WTC11 (cell line): ENCODE measurements at regions not wholly inside any gene's neighbourhood (a gene's known extent, or its start where the extent isn't known, plus 50 kb on each side); places are given as distances from the start of the nearest gene placed in this dataset.

Source experiments
- ATAC-seq: fragments of 200-7000 bp; cut with Tn5 transposase; 2 replicates; pipeline ENCODE4 v1.10.0; 2021; ENCODE audit warnings: mild to moderate bottlenecking, moderate library complexity
- CTCF ChIA-PET: fragments of 300-600 bp; sonication (Branson Sonifier 250); formaldehyde crosslinking; loops from one replicate; lab custom pipeline; 2021; ENCODE audit warnings: antibody characterized with exemption; lab: Charles Lee
- POLR2A ChIA-PET: fragments of 350-600 bp; sonication (Branson Sonifier 250); formaldehyde crosslinking; loops from one replicate; lab custom pipeline; 2021; ENCODE audit warnings: antibody characterized with exemption; lab: Charles Lee
- DNase-seq: peaks from one replicate; pipeline ENCODE4 v3.0.0; 2021; ENCODE audit warnings: low spot score
- H3K27ac Mint-ChIP-seq: 2 replicates; pipeline ENCODE4 v1.8.0; 2021; ENCODE audit warnings: mixed read lengths
- H3K27me3 Mint-ChIP-seq: 2 replicates; pipeline ENCODE4 v1.8.0; 2021; ENCODE audit warnings: low read depth, mild to moderate bottlenecking, moderate library complexity, mixed read lengths
- H3K36me3 Mint-ChIP-seq: 2 replicates; pipeline ENCODE4 v1.8.0; 2021; ENCODE audit warnings: mixed read lengths
- H3K4me1 Mint-ChIP-seq: 2 replicates; pipeline ENCODE4 v1.8.0; 2022; ENCODE audit warnings: mixed read lengths
- H3K4me3 Mint-ChIP-seq: 2 replicates; pipeline ENCODE4 v1.8.0; 2021; ENCODE audit warnings: mild to moderate bottlenecking, moderate library complexity, mixed read lengths
- H3K9me3 Mint-ChIP-seq: 2 replicates; pipeline ENCODE4 v1.8.0; 2021; ENCODE audit warnings: mixed read lengths
- CBFB ChIP-seq: sonication (generic); formaldehyde crosslinking; IDR thresholded peaks from 2 replicates; pipeline ENCODE4 v1.8.1; 2022; ENCODE audit warnings: mild to moderate bottlenecking, low read depth, missing genetic modification reagents
- CREB1 ChIP-seq: sonication (generic); formaldehyde crosslinking; IDR thresholded peaks from 2 replicates; pipeline ENCODE4 v1.8.0; 2023; ENCODE audit warnings: mild to moderate bottlenecking, missing genetic modification reagents
- ETV6 ChIP-seq: sonication (generic); formaldehyde crosslinking; IDR thresholded peaks from 2 replicates; pipeline ENCODE4 v1.8.1; 2022; ENCODE audit warnings: mild to moderate bottlenecking, missing genetic modification reagents
- GABPB1 ChIP-seq: sonication (generic); formaldehyde crosslinking; IDR thresholded peaks from 2 replicates; pipeline ENCODE4 v1.8.1; 2023; ENCODE audit warnings: mild to moderate bottlenecking, missing genetic modification reagents
- KAT7 ChIP-seq: sonication (generic); formaldehyde crosslinking; IDR thresholded peaks from 2 replicates; pipeline ENCODE4 v1.8.1; 2023; ENCODE audit warnings: missing genetic modification reagents, mild to moderate bottlenecking, borderline replicate concordance
- NFYB ChIP-seq: sonication (generic); formaldehyde crosslinking; conservative IDR thresholded peaks from 2 replicates; pipeline ENCODE4 v1.8.0; 2022; ENCODE audit warnings: low read depth, missing genetic modification reagents
- NR1H2 ChIP-seq: sonication (generic); formaldehyde crosslinking; IDR thresholded peaks from 2 replicates; pipeline ENCODE4 v1.9.0; 2021; ENCODE audit warnings: mild to moderate bottlenecking, moderate library complexity, missing genetic modification reagents
- RORB ChIP-seq: fragments of 250-450 bp; sonication (Bioruptor Pico); IDR thresholded peaks from 2 replicates; pipeline ENCODE4 v1.9.0; 2021; ENCODE audit warnings: mild to moderate bottlenecking
- SMAD4 ChIP-seq: sonication (generic); formaldehyde crosslinking; IDR thresholded peaks from 2 replicates; pipeline ENCODE4 v1.8.0; 2022; ENCODE audit warnings: mild to moderate bottlenecking, missing genetic modification reagents
- SOX15 ChIP-seq: fragments of 250-450 bp; sonication (Bioruptor Pico); IDR thresholded peaks from 2 replicates; pipeline ENCODE4 v1.9.0; 2021; ENCODE audit warnings: mild to moderate bottlenecking
- TEAD4 ChIP-seq: sonication (generic); formaldehyde crosslinking; IDR thresholded peaks from 2 replicates; pipeline ENCODE4 v1.8.0; 2022; ENCODE audit warnings: mild to moderate bottlenecking, missing genetic modification reagents
- ZNF219 ChIP-seq: sonication (generic); formaldehyde crosslinking; IDR thresholded peaks from 2 replicates; pipeline ENCODE4 v1.8.0; 2023; ENCODE audit warnings: missing genetic modification reagents, mild to moderate bottlenecking, borderline replicate concordance
- ZNF263 ChIP-seq: sonication (generic); formaldehyde crosslinking; IDR thresholded peaks from 2 replicates; pipeline ENCODE4 v1.8.1; 2022; ENCODE audit warnings: low read depth, mild to moderate bottlenecking, moderate library complexity, missing genetic modification reagents
- TF ChIP-seq, protein P1 (sequence below): sonication (generic); formaldehyde crosslinking; conservative IDR thresholded peaks from 2 replicates; pipeline ENCODE4 v1.8.1; 2023; ENCODE audit warnings: mild to moderate bottlenecking, low read depth, missing genetic modification reagents, moderate library complexity
- TF ChIP-seq, protein P2 (sequence below): fragments of 250-450 bp; sonication (Bioruptor Pico); IDR thresholded peaks from 2 replicates; pipeline ENCODE4 v1.9.0; 2021; ENCODE audit warnings: moderate library complexity, mild to moderate bottlenecking, inconsistent platforms, borderline replicate concordance
- TF ChIP-seq, protein P3 (sequence below): fragments of 250-450 bp; sonication (Bioruptor Pico); IDR thresholded peaks from 2 replicates; pipeline ENCODE4 v1.9.0; 2021; ENCODE audit warnings: mild to moderate bottlenecking, borderline replicate concordance
- TF ChIP-seq, protein P4 (sequence below): sonication (generic); formaldehyde crosslinking; IDR thresholded peaks from 2 replicates; pipeline ENCODE4 v1.8.1; 2023; ENCODE audit warnings: mild to moderate bottlenecking, missing genetic modification reagents, borderline replicate concordance
- TF ChIP-seq, protein P5 (sequence below): sonication (generic); formaldehyde crosslinking; IDR thresholded peaks from 2 replicates; pipeline ENCODE4 v1.8.1; 2023; ENCODE audit warnings: mild to moderate bottlenecking, missing genetic modification reagents, moderate library complexity

DNA sequence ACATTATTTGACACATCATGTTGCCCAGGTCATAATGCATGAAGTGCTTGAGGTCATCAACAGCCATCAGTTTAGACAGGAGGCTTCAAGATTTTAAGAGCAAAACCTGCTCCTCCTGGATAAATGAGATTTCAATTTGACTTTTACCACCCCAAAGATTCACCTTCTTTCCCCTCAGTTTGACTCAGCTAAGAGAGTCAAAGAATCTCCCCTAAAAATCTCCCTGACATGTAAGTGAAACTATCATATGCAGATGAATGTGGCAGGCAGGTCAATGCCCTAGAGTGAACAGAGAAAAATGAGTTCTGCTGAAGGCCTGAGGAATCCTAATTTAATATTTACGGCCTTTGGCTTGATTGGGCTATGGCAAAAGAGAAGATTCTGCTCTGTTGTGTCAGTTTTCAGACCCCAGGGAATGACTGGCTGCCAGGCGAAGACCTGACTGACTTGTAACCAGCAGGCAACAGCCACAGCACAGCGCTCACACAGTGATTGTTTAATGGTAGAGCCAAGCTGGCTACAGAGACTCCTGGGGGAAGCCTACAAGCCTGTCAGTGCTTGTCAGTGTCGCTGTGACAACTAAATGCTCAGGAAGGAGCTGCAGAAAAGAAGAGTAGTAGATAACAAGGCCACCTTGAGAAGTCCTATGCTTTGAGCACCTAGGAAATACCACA lies 491.2 kb upstream of the LRRC4C start (continued):
- TF ChIP-seq ZNF263 (CRISPR knock-in tag), result no peak
- TF ChIP-seq, protein P1, sequence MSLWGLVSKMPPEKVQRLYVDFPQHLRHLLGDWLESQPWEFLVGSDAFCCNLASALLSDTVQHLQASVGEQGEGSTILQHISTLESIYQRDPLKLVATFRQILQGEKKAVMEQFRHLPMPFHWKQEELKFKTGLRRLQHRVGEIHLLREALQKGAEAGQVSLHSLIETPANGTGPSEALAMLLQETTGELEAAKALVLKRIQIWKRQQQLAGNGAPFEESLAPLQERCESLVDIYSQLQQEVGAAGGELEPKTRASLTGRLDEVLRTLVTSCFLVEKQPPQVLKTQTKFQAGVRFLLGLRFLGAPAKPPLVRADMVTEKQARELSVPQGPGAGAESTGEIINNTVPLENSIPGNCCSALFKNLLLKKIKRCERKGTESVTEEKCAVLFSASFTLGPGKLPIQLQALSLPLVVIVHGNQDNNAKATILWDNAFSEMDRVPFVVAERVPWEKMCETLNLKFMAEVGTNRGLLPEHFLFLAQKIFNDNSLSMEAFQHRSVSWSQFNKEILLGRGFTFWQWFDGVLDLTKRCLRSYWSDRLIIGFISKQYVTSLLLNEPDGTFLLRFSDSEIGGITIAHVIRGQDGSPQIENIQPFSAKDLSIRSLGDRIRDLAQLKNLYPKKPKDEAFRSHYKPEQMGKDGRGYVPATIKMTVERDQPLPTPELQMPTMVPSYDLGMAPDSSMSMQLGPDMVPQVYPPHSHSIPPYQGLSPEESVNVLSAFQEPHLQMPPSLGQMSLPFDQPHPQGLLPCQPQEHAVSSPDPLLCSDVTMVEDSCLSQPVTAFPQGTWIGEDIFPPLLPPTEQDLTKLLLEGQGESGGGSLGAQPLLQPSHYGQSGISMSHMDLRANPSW (CRISPR knock-in tag), result no peak

DNA sequence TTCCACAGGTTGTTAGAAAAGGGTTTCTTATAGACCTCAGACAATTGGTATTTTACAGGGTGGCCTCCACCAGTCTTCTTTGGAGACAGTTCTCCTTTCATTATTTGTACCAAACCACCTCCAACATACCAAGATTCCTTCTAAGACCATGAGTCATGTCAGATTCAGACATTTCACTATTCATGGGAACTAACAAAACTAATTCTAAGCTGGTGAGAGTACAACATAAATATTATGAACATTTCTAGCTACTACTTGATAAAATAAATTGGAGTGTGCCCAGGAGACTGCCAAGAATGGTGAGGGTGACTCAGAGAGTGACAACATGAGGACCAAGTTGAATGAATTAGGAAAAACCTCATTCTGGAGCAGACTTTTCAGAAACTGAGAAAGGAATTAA lies 494.6 kb upstream of the LRRC4C start:
- ATAC-seq, result no peak
- POLR2A ChIA-PET, result no interaction called here
- Mint-ChIP-seq H3K27me3 (no peaks in the 10 kb centered on the region), H3K9me3 (peaks cover 31% of the 10 kb centered on the region), H3K4me1 (peaks cover 6% of the 10 kb centered on the region; the same call in 1 of the 2 replicates), H3K4me3 (no peak overlapping the region), H3K27ac (no peak overlapping the region), H3K36me3 (no peaks in the 10 kb centered on the region; the same call in 1 of the 2 replicates)
- TF ChIP-seq KAT7, result no peak
- TF ChIP-seq NR1H2, result no peak
- TF ChIP-seq, protein P2, sequence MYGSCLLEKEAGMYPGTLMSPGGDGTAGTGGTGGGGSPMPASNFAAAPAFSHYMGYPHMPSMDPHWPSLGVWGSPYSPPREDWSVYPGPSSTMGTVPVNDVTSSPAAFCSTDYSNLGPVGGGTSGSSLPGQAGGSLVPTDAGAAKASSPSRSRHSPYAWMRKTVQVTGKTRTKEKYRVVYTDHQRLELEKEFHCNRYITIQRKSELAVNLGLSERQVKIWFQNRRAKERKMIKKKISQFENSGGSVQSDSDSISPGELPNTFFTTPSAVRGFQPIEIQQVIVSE (CRISPR knock-in tag), result no peak
- TF ChIP-seq TEAD4 (CRISPR knock-in tag), result no peak
- TF ChIP-seq GABPB1 (CRISPR knock-in tag), result no peak
- no peak for TF ChIP-seq NFYB (CRISPR knock-in tag)
- TF ChIP-seq, protein P3, sequence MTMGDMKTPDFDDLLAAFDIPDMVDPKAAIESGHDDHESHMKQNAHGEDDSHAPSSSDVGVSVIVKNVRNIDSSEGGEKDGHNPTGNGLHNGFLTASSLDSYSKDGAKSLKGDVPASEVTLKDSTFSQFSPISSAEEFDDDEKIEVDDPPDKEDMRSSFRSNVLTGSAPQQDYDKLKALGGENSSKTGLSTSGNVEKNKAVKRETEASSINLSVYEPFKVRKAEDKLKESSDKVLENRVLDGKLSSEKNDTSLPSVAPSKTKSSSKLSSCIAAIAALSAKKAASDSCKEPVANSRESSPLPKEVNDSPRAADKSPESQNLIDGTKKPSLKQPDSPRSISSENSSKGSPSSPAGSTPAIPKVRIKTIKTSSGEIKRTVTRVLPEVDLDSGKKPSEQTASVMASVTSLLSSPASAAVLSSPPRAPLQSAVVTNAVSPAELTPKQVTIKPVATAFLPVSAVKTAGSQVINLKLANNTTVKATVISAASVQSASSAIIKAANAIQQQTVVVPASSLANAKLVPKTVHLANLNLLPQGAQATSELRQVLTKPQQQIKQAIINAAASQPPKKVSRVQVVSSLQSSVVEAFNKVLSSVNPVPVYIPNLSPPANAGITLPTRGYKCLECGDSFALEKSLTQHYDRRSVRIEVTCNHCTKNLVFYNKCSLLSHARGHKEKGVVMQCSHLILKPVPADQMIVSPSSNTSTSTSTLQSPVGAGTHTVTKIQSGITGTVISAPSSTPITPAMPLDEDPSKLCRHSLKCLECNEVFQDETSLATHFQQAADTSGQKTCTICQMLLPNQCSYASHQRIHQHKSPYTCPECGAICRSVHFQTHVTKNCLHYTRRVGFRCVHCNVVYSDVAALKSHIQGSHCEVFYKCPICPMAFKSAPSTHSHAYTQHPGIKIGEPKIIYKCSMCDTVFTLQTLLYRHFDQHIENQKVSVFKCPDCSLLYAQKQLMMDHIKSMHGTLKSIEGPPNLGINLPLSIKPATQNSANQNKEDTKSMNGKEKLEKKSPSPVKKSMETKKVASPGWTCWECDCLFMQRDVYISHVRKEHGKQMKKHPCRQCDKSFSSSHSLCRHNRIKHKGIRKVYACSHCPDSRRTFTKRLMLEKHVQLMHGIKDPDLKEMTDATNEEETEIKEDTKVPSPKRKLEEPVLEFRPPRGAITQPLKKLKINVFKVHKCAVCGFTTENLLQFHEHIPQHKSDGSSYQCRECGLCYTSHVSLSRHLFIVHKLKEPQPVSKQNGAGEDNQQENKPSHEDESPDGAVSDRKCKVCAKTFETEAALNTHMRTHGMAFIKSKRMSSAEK (CRISPR knock-in tag), result no peak
- TF ChIP-seq, protein P4, sequence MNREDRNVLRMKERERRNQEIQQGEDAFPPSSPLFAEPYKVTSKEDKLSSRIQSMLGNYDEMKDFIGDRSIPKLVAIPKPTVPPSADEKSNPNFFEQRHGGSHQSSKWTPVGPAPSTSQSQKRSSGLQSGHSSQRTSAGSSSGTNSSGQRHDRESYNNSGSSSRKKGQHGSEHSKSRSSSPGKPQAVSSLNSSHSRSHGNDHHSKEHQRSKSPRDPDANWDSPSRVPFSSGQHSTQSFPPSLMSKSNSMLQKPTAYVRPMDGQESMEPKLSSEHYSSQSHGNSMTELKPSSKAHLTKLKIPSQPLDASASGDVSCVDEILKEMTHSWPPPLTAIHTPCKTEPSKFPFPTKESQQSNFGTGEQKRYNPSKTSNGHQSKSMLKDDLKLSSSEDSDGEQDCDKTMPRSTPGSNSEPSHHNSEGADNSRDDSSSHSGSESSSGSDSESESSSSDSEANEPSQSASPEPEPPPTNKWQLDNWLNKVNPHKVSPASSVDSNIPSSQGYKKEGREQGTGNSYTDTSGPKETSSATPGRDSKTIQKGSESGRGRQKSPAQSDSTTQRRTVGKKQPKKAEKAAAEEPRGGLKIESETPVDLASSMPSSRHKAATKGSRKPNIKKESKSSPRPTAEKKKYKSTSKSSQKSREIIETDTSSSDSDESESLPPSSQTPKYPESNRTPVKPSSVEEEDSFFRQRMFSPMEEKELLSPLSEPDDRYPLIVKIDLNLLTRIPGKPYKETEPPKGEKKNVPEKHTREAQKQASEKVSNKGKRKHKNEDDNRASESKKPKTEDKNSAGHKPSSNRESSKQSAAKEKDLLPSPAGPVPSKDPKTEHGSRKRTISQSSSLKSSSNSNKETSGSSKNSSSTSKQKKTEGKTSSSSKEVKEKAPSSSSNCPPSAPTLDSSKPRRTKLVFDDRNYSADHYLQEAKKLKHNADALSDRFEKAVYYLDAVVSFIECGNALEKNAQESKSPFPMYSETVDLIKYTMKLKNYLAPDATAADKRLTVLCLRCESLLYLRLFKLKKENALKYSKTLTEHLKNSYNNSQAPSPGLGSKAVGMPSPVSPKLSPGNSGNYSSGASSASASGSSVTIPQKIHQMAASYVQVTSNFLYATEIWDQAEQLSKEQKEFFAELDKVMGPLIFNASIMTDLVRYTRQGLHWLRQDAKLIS (CRISPR knock-in tag), result no peak
- TF ChIP-seq RORB (CRISPR knock-in tag), result no peak
- no peak for TF ChIP-seq SMAD4 (CRISPR knock-in tag)
- TF ChIP-seq, protein P5, sequence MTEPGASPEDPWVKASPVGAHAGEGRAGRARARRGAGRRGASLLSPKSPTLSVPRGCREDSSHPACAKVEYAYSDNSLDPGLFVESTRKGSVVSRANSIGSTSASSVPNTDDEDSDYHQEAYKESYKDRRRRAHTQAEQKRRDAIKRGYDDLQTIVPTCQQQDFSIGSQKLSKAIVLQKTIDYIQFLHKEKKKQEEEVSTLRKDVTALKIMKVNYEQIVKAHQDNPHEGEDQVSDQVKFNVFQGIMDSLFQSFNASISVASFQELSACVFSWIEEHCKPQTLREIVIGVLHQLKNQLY (CRISPR knock-in tag), result no peak
- TF ChIP-seq CREB1 (CRISPR knock-in tag), result no peak
- no peak for TF ChIP-seq ETV6
- no peak for TF ChIP-seq SOX15
- no peak for TF ChIP-seq CBFB
- TF ChIP-seq ZNF219 (CRISPR knock-in tag), result no peak
- CTCF ChIA-PET, result no interaction called here
- no peak for DNase-seq
